Prostate gland (tissue), 2 donors: ENCODE measurements at regions not wholly inside any gene's neighbourhood (a gene's known extent, or its start where the extent isn't known, plus 50 kb on each side); places are given as distances from the start of the nearest gene placed in this dataset.

Experiments used
- DNase-seq: peaks from one replicate; pipeline ENCODE4 v3.0.0-alpha.2; 2019; ENCODE audit warnings: low spot score
- H3K27ac ChIP-seq, 2 donors: fragments of 200-600 bp; sonication (generic); 2 replicates each; pipeline ENCODE4 v1.5.1; 2017 to 2019
- H3K27me3 ChIP-seq: fragments of 200-600 bp; sonication (generic); replicated peaks from 2 replicates; pipeline ENCODE4 v1.5.1; 2019; ENCODE audit not compliant: insufficient read depth
- H3K36me3 ChIP-seq, 2 donors: fragments of 200-600 bp; sonication (generic); 1 replicate in 1 of 2; 2 replicates in 1 of 2; pipeline versions ENCODE4 v1.5.1 to v1.8.1; 2017 to 2019
- H3K4me1 ChIP-seq: fragments of 200-600 bp; sonication (generic); replicated peaks from 2 replicates; pipeline ENCODE4 v1.5.1; 2019
- H3K4me3 ChIP-seq, 2 donors: fragments of 200-600 bp; sonication (generic); 2 replicates each; pipeline ENCODE4 v1.5.1; 2017 to 2019
- H3K9me3 ChIP-seq: fragments of 200-600 bp; sonication (generic); 2 replicates; pipeline ENCODE4 v1.5.1; 2017
- CTCF ChIP-seq, 4 experiments: fragments of 200-600 bp in 2 of 4; fragments of 450-650 bp in 2 of 4; sonication (generic) in 2 of 4; IDR thresholded peaks; 1 replicate in 3 of 4; 2 replicates in 1 of 4; pipeline ENCODE4 v1.5.1; 2016 to 2019; ENCODE audit warnings: antibody characterized with exemption in 4 of 4, mild to moderate bottlenecking in 2 of 4, moderate library complexity in 2 of 4
- POLR2A ChIP-seq: fragments of 450-650 bp; IDR thresholded peaks from one replicate; pipeline ENCODE4 v1.6.1; 2016; ENCODE audit warnings: antibody characterized with exemption, mild to moderate bottlenecking
- POLR2AphosphoS5 ChIP-seq: sonication (generic); formaldehyde crosslinking; IDR thresholded peaks from one replicate; pipeline ENCODE4 v1.6.1; 2017; ENCODE audit warnings: antibody characterized with exemption
- WGBS: methylation state at CpG from one replicate; pipeline ENCODE4 v1.1.5; 2018; 5-methylcytosine and 5-hydroxymethylcytosine counted together
- intact Hi-C: fragments of 100-400 bp; cut with DNase I; formaldehyde crosslinking; loops from one replicate; pipeline ENCODE4 v1.14.2; 2022

- Histone ChIP-seq H3K27ac (no peak overlapping the region), H3K9me3 (no peaks in the 10 kb centered on the region), H3K4me1 (no peaks in the 10 kb centered on the region), H3K36me3 (no peaks in the 10 kb centered on the region), H3K4me3 (no peak overlapping the region), H3K27me3 (no peaks in the 10 kb centered on the region)
- intact Hi-C loops = no loop called here
- DNase-seq = no peak
- WGBS = 67% methylated on average over 1 of the region's 1 CpG
- TF ChIP-seq POLR2A (no peak), POLR2AphosphoS5 (no peak), CTCF (IDR thresholded peaks at IDR 0.05) (no peak)
Observed at GRCh38 chr4:85368932-85369331, 106.0 kb upstream of the ARHGAP24 start.

- DNase-seq = no peak
- H3K9me3 ChIP-seq = no peaks in the 10 kb centered on the region
- no peak overlapping the region for H3K27ac ChIP-seq
- TF ChIP-seq POLR2A (no peak), CTCF (IDR thresholded peaks at IDR 0.05) (no peak), POLR2AphosphoS5 (no peak)
- no peaks in the 10 kb centered on the region for H3K36me3 ChIP-seq
- H3K27me3 ChIP-seq = no peaks in the 10 kb centered on the region
- no peak overlapping the region for H3K4me3 ChIP-seq
- WGBS = 87% methylated on average over 7 of the region's 7 CpGs
- intact Hi-C loops = no loop called here
- H3K4me1 ChIP-seq = no peaks in the 10 kb centered on the region
Observed at GRCh38 chr4:85369703-85370380, 105.1 kb upstream of the ARHGAP24 start.

GRCh38 chr4:85370400-85371032, 104.4 kb upstream of the ARHGAP24 start:
- no peak for DNase-seq
- intact Hi-C loops = no loop called here

GRCh38 chr4:85372966-85373365, 102.0 kb upstream of the ARHGAP24 start:
- intact Hi-C loops = no loop called here
- Histone ChIP-seq H3K9me3 (no peaks in the 10 kb centered on the region), H3K4me3 (no peak overlapping the region), H3K27ac (no peak overlapping the region), H3K27me3 (no peaks in the 10 kb centered on the region), H3K4me1 (no peaks in the 10 kb centered on the region), H3K36me3 (no peaks in the 10 kb centered on the region)
- 88% methylated on average over 4 of the region's 4 CpGs for WGBS
- TF ChIP-seq POLR2AphosphoS5 (no peak), CTCF (IDR thresholded peaks at IDR 0.05) (no peak), POLR2A (no peak)
- DNase-seq = no peak

More at GRCh38 chr4:85370400-85371032, 104.4 kb upstream of the ARHGAP24 start:
- Histone ChIP-seq H3K27me3 (no peaks in the 10 kb centered on the region), H3K4me3 (no peak overlapping the region), H3K9me3 (no peaks in the 10 kb centered on the region), H3K27ac (no peak overlapping the region), H3K36me3 (no peaks in the 10 kb centered on the region), H3K4me1 (no peaks in the 10 kb centered on the region)
- peak in 2 of 4 experiments; percentile 45 to 48 for TF ChIP-seq CTCF (IDR thresholded peaks at IDR 0.05)
- no peak for TF ChIP-seq POLR2AphosphoS5
- 65% methylated on average over 5 of the region's 5 CpGs for WGBS

- H3K4me3 ChIP-seq = no peak overlapping the region
- DNase-seq = no peak
- no peaks in the 10 kb centered on the region for H3K27me3 ChIP-seq
- no peaks in the 10 kb centered on the region for H3K4me1 ChIP-seq
- no peaks in the 10 kb centered on the region for H3K36me3 ChIP-seq
- intact Hi-C loops = no loop called here
- TF ChIP-seq POLR2AphosphoS5 (no peak), POLR2A (no peak), CTCF (IDR thresholded peaks at IDR 0.05) (no peak)
- no peaks in the 10 kb centered on the region for H3K9me3 ChIP-seq
- WGBS = 93% methylated on average over 3 of the region's 3 CpGs
- no peak overlapping the region for H3K27ac ChIP-seq
Observed at GRCh38 chr4:85376285-85376684, 98.7 kb upstream of the ARHGAP24 start.
